Left ventricle myocardium inferior (tissue), 1 donor: ENCODE measurements at regions not wholly inside any gene's neighbourhood (a gene's known extent, or its start where the extent isn't known, plus 50 kb on each side); places are given as distances from the start of the nearest gene placed in this dataset.
"Not testable (repeated sequence)": the region's sequence is repeated elsewhere in the genome, so short reads cannot be mapped to it uniquely, and the experiment has no call there.

Source experiments
- DNase-seq: peaks from one replicate; pipeline ENCODE4 v3.0.0-alpha.2; 2020
- H3K27ac ChIP-seq: fragments of 200-600 bp; replicated peaks from 2 replicates; pipeline ENCODE4 v1.8.0; 2021
- H3K27me3 ChIP-seq: fragments of 200-600 bp; 2 replicates; pipeline ENCODE4 v1.8.0; 2021; ENCODE audit warnings: low read depth
- H3K36me3 ChIP-seq: fragments of 200-600 bp; 2 replicates; pipeline ENCODE4 v1.8.0; 2021
- H3K4me1 ChIP-seq: fragments of 200-600 bp; 2 replicates; pipeline ENCODE4 v1.8.0; 2021
- H3K4me3 ChIP-seq: fragments of 200-600 bp; 2 replicates; pipeline ENCODE4 v1.8.0; 2021; ENCODE audit warnings: mild to moderate bottlenecking, moderate library complexity
- H3K9me3 ChIP-seq: fragments of 200-600 bp; replicated peaks from 2 replicates; pipeline ENCODE4 v1.8.0; 2021
- intact Hi-C: fragments of 100-400 bp; cut with micrococcal nuclease; formaldehyde crosslinking; loops from one replicate; pipeline ENCODE4 v1.11.0; 2022
- TF ChIP-seq, protein P1 (sequence below): fragments of 200-600 bp; IDR thresholded peaks from 2 replicates; pipeline ENCODE4 v1.8.0; 2021; ENCODE audit warnings: antibody characterized with exemption, mild to moderate bottlenecking, borderline replicate concordance
- donor health status: DM: no; HTN: yes; CAD: no; lungs with severe emphysema.

DNA sequence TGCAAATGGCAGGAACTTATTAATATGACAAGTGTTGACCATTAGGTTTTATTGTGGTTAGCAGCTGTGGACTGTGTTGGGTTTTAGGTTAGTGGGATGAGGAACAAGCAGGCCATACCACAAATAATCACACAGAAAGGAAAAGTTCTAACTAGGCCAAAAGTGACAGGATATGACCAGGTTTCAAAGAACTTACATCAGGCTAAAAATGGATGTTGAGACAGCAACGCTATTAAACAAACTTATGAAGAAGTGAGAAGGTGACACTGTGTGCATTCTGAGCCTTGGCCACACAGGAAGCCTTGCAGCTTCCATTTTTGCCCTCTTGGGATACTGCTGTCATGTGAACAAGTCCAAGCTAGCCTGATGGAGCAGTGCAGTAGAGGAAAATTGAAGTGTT is 568.8 kb downstream of the HTR7 start:
- Histone ChIP-seq H3K27me3 (no peaks in the 10 kb centered on the region), H3K4me1 (peaks cover 7% of the 10 kb centered on the region), H3K36me3 (no peaks in the 10 kb centered on the region), H3K27ac (peak overlapping the region; percentile 23), H3K4me3 (no peak overlapping the region), H3K9me3 (no peaks in the 10 kb centered on the region)
- intact Hi-C loops: no loop called here
- DNase-seq: no peak
- TF ChIP-seq, protein P1, sequence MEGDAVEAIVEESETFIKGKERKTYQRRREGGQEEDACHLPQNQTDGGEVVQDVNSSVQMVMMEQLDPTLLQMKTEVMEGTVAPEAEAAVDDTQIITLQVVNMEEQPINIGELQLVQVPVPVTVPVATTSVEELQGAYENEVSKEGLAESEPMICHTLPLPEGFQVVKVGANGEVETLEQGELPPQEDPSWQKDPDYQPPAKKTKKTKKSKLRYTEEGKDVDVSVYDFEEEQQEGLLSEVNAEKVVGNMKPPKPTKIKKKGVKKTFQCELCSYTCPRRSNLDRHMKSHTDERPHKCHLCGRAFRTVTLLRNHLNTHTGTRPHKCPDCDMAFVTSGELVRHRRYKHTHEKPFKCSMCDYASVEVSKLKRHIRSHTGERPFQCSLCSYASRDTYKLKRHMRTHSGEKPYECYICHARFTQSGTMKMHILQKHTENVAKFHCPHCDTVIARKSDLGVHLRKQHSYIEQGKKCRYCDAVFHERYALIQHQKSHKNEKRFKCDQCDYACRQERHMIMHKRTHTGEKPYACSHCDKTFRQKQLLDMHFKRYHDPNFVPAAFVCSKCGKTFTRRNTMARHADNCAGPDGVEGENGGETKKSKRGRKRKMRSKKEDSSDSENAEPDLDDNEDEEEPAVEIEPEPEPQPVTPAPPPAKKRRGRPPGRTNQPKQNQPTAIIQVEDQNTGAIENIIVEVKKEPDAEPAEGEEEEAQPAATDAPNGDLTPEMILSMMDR: no peak

DNA sequence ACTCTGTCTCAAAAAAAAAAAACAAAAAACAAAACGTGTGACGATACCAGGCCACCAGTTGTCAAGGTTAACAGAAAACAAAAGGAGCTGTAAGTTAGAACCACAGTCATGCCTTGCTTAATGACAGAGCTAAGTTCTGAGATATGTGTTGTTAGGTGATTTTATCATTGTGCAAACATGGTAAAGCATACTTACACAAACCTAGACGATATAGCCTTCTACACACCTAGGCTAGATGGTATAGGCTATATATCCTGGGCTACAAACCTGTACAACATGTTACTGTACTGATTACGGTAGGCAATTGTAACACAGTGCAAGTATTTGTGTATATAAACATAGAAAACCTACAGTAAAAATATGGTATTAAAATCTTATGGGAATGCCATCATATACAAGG is 564.2 kb downstream of the HTR7 start:
- Histone ChIP-seq H3K4me3 (no peak overlapping the region), H3K36me3 (no peaks in the 10 kb centered on the region), H3K27ac (no peak overlapping the region), H3K4me1 (peaks cover under 1% of the 10 kb centered on the region), H3K27me3 (no peaks in the 10 kb centered on the region), H3K9me3 (no peaks in the 10 kb centered on the region)
- TF ChIP-seq, protein P1: no peak
- DNase-seq: no peak
- intact Hi-C loops: no loop called here

DNA sequence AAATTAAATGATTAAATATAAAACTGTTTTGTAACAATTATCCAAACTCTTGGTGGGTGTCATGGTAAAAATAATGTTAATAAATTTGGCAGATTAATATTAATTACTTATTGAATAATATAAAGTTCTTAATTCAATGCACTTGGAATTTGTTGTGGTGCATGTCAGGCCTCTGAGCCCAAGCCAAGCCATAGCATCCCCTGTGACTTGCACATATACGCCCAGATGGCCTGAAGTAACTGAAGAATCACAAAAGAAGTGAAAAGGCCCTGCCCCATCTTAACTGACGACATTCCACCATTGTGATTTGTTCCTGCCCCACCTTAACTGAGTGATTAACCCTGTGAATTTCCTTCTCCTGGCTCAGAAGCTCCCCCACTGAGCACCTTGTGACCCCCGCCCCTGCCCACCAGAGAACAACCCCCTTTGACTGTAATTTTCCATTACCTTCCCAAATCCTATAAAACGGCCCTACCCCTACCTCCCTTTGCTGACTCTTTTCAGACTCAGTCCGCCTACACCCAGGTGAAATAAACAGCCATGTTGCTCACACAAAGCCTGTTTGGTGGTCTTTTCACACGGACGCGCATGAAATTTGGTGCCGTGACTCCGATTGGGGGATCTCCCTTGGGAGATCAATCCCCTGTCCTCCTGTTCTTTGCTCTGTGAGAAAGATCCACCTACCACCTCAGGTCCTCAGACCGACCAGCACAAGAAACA is 562.9 kb downstream of the HTR7 start:
- H3K27me3 ChIP-seq, DNase-seq: not testable (repeated sequence)

DNA sequence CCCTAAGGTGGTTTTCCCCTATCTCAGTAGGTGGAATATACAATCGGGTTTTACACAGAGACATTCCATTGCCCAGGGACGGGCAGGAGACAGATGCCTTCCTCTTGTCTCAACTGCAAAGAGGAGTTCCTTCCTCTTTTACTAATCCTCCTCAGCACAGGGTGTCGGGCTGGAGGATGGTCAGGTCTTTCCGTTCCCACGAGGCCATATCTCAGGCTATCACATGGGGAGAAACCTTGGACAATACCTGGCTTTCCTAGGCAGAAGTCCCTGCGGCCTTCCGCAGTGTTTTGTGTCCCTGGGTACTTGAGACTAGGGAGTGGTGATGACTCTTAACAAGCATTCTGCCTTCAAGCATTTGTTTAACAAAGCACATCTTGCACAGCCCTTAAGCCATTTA is 555.8 kb downstream of the HTR7 start:
- H3K27me3 ChIP-seq: not testable (repeated sequence)

More for the DNA sequence above, 562.9 kb downstream of the HTR7 start:
- H3K4me1 ChIP-seq, H3K9me3 ChIP-seq, H3K36me3 ChIP-seq, intact Hi-C loops, H3K27ac ChIP-seq, H3K4me3 ChIP-seq: not testable (repeated sequence)

DNA sequence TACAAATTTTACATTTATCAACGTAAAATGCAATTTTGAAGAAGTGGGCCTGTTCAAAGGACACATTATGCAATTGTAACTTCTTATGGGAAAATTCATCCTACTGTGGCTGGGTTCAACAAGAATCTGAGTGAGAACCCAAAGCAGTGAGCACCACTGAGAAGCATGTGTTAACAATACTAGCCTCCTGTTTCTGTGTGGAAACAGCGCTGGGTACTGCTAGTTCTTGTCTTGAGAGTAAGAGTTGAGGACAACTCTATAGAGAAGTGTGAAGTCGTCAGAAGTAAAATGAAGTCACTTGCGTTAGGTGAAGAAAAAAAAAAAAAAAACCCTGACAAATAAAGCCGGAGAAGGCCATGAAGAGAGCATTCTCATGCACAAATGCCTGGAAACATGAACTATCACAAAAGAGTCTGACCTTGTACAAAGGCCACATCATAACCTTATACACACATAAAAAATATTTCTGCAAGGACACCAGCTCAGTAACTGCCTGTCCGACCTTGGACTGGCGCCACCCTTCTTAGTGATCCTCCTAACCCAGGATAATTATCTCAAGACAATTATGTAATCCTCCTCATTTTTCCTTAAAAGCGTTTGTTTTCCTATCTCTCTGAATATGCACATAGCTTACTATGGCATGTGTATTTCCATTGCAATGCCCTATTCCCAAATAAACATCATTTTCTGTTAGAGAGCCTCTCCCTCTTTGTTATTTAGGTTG is 554.9 kb downstream of the HTR7 start:
- TF ChIP-seq, protein P1: no peak
- DNase-seq: no peak
- intact Hi-C loops: no loop called here

More for the DNA sequence above, 555.8 kb downstream of the HTR7 start:
- H3K9me3 ChIP-seq, H3K4me3 ChIP-seq, intact Hi-C loops, H3K4me1 ChIP-seq, H3K27ac ChIP-seq, DNase-seq, H3K36me3 ChIP-seq: not testable (repeated sequence)

DNA sequence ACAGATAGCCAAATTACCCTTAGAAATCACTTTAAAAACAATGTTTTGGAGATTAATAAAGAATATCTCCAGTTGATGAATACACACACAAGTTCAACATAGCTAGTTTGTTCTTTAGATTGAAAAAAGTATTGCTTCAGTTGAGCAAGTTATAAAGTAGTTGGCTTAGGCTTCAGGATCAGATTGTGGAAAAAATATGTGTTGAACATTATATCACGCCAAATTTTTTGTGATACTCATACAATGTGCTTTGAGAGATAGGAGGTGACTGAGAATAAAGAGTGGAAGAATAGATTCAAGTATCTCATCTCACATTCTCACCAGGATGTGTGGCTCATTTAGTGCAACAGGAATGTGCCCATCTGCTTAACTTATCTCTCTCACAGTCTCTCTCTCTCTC is 553.3 kb downstream of the HTR7 start:
- Histone ChIP-seq H3K27ac (no peak overlapping the region), H3K4me3 (no peak overlapping the region), H3K9me3 (peaks cover 13% of the 10 kb centered on the region), H3K4me1 (no peaks in the 10 kb centered on the region), H3K27me3 (no peaks in the 10 kb centered on the region), H3K36me3 (no peaks in the 10 kb centered on the region)
- TF ChIP-seq, protein P1: no peak
- no peak for DNase-seq
- intact Hi-C loops: no loop called here

More for the DNA sequence above, 554.9 kb downstream of the HTR7 start:
- Histone ChIP-seq H3K27ac (no peak overlapping the region), H3K27me3 (no peaks in the 10 kb centered on the region), H3K4me3 (no peak overlapping the region), H3K36me3 (no peaks in the 10 kb centered on the region), H3K4me1 (no peaks in the 10 kb centered on the region), H3K9me3 (no peaks in the 10 kb centered on the region)
